ENCODE measurements at regions not wholly inside any gene's neighbourhood (a gene's known extent, or its start where the extent isn't known, plus 50 kb on each side); places are given as distances from the start of the nearest gene placed in this dataset.

- TF ChIP-seq, protein P1, sequence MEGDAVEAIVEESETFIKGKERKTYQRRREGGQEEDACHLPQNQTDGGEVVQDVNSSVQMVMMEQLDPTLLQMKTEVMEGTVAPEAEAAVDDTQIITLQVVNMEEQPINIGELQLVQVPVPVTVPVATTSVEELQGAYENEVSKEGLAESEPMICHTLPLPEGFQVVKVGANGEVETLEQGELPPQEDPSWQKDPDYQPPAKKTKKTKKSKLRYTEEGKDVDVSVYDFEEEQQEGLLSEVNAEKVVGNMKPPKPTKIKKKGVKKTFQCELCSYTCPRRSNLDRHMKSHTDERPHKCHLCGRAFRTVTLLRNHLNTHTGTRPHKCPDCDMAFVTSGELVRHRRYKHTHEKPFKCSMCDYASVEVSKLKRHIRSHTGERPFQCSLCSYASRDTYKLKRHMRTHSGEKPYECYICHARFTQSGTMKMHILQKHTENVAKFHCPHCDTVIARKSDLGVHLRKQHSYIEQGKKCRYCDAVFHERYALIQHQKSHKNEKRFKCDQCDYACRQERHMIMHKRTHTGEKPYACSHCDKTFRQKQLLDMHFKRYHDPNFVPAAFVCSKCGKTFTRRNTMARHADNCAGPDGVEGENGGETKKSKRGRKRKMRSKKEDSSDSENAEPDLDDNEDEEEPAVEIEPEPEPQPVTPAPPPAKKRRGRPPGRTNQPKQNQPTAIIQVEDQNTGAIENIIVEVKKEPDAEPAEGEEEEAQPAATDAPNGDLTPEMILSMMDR (conservative IDR thresholded peaks at IDR 0.05) = no peak
- no peak for TF ChIP-seq ZFX (IDR thresholded peaks at IDR 0.05)
Measured at GRCh38 chr11:23295241-23295640, 435.0 kb upstream of the CCDC179 start.

All from C4-2B (cell line).